Hematopoietic multipotent progenitor cell (in vitro differentiated cells): ENCODE measurements at regions not wholly inside any gene's neighbourhood (a gene's known extent, or its start where the extent isn't known, plus 50 kb on each side); places are given as distances from the start of the nearest gene placed in this dataset.
"Not testable (repeated sequence)": the region's sequence is repeated elsewhere in the genome, so short reads cannot be mapped to it uniquely, and the experiment has no call there.

Experiments
- DNase-seq, 3 donors: peaks; one replicate each; pipeline ENCODE4 v3.0.0-alpha.2; 2011 to 2015; ENCODE audit warnings: low read depth in 2 of 3, low spot score in 2 of 3

DNA sequence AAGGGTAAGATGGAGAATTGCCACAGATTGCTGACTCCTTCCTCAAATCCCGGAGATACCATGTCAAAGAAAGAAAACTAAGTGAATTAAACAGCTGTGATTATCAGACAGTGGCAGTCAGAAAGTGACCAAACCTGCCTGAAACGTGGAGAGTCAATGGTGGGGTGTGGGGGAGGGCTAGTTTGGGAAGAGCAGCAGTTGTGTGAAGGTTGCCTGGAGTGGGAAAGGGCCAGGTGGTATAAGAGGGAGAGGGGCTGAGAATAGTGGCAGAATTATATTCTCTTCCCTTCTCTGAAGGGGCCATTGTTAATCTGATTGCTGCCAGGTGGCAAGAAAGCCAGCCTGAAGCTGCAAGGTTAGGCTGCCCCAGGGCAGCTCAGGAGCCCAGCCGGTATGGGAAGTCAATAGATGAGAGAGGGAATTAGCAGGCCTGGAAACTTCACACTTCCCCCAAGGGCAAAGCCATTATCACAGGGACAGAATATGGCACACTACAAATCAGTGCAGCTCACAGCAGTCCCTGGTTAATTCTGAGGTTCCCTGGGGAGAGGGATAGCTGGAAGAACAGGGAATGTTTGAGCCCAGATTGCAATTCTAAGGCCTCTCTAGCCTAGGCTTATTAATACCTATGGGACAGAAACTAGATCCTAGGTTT, 83.9 kb upstream of the ITGB1 start:
- DNase-seq: no peak

DNA sequence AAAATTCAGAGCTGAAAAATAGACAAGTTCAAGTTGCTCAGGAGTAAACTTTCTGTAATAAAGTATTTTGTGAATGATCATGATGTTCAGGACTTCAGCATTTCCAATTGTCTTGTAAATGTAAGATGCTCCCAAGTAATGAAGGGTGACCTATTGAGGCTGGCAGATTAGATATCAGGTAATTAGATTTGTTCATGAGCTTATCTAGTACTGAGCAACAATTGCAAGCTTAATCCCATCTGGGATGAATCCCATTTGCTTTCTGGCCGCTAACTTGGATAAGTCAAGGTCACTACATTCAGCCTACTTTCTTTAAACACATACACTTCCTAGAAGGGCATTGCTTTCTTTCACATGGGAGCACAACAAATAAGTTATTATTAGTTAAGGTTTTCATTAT, 82.4 kb upstream of the ITGB1 start:
- DNase-seq: no peak

DNA sequence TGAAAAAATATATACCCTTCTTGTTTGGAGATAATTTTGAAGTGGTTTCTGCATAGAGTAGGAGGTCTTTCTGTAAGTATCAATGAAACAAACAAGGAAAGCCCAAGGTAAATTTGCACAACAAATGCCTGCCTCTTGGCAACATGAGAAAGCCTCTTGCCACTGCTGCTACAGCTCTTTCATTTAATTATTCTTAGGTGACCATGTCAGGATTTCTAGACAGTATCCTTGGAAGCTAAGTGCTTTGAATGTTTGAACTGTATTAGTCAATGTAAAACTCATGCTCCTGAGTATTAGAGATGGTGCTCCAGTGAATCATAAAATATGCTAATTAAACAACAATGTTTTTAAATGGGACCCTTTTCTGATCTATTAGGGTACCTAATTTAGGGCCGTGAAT, 81.2 kb upstream of the ITGB1 start:
- DNase-seq: no peak

- DNase-seq: no peak
Observed at GRCh38 chr10:33038672-33039071, 80.6 kb upstream of the ITGB1 start.

GRCh38 chr10:33037726-33038125, 79.7 kb upstream of the ITGB1 start:
- no peak for DNase-seq

GRCh38 chr10:33036670-33037069, 78.6 kb upstream of the ITGB1 start:
- no peak for DNase-seq

DNA sequence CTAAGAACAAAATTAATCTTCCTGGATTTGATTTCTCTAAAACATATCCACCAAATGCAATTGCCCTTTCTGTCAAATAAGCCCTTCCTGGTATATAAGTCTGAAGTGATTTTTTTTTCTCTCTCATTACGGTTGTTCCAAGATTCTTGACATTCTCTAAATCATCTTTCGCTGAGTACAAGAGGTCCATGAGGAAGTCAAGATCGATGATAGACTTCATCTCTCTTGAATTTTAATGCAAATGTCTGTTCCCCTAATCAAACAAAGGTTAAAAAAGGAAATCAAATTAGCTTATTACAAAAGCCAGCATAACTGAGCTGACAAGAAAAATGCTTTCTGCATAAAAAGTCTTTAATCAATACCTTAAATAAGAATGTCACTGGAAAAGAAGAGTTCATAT, 77.4 kb upstream of the ITGB1 start:
- DNase-seq: no peak

GRCh38 chr10:33034931-33035330, 76.9 kb upstream of the ITGB1 start:
- no peak for DNase-seq

DNA sequence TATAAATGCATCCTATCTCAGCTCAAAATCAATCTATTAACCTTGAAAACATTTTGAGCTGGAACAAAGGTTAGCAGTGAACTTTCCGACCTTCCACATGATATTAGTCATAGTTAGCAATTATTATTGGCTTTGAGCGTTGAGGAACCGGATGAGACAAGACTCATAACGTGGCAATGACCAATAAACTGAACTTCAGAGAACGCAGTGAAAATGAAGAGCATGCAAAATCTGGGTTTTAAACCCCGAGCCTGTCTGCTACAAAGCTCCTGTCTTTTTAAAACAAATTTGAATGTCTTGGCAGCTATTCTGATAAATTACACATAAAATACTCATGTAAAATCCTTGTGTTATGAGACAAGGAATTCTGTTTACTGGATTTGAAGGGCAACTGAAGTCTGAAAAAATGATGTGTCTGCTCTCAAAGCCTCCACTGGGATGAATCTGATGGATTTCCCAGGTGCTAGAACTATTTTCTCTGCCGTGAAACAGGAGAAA, 74.7 kb upstream of the ITGB1 start:
- no peak for DNase-seq

GRCh38 chr10:33031815-33032653, 74.0 kb upstream of the ITGB1 start:
- no peak for DNase-seq

GRCh38 chr10:33031171-33031570, 73.1 kb upstream of the ITGB1 start:
- no peak for DNase-seq

DNA sequence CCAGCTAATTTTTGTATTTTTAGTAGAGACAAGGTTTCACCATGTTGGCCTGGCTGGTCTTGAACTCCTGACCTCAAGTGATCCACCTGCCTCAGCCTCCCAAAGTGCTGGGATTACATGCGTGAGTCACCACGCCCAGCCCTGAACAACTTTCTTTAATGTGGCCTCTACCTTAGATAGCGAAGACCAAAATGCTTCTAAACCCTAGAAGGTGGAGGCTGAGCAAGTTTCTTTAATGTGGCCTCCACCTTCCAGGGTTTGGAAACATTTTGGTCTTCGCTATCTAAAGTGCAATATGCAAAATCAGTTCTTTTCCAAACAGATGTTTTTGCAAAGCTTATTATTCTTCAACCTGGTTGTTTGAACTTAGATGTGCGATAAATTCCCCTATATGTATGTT, 70.5 kb upstream of the ITGB1 start:
- not testable (repeated sequence) for DNase-seq

GRCh38 chr10:33027088-33027487, 69.1 kb upstream of the ITGB1 start:
- no peak for DNase-seq

DNA sequence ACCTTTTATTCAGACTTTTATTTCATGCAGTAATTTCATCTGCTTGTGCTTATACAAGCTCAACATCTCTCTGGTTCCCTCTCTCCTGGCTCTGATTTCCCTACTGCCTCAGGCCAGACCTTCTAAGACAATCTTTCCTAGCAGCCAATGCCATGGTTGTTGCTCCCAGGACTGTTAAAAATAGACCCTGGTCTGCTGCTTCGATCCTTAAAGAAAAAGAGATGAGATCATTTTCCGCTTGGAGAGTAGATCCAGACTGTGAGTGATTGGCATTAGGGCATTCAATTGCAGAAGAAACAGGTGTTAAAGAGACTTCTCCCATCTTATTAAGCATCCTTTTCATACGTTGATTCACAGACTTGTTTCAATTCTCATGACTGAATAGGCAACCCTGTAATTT, 68.4 kb upstream of the ITGB1 start:
- DNase-seq: no peak

DNA sequence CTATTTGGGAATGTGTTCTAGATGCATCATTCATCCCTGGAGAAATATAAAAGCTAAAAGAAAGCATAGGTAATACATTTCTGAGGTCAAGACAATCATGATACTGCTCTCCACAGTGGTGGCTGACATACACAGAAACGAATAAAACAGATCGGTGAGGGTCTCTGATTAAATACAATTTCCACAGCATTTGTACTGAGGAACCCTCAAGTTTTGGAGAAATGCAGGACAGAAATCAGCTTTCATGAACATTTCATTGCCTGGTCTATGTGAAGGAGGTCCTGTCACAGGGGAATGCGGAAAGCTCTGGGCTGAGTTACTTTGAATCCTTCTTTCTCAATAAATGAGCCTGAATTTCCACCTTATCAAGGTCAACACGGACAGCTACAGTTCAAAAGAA, 67.9 kb upstream of the ITGB1 start:
- no peak for DNase-seq

- DNase-seq: no peak
Observed at GRCh38 chr10:33025039-33025438, 67.0 kb upstream of the ITGB1 start.

DNA sequence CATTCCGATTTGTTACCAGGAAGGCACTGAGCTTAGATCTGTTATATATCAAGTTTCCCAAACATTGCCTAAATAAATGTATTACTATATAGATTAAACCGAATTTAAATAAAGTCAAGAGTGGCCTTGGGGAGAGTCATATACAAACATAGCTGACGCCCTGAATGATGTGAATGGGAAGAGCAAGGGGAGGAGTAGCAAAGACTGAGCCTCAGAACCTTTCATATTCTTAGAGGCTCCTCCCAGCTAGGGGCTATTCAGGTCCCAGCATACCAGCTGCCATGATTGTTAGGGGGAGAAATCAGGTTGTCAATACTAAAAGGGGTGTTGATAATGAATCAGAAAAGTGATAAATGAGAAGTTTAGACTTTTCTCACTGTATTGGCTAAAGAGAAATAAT, 64.7 kb upstream of the ITGB1 start:
- DNase-seq: no peak

DNA sequence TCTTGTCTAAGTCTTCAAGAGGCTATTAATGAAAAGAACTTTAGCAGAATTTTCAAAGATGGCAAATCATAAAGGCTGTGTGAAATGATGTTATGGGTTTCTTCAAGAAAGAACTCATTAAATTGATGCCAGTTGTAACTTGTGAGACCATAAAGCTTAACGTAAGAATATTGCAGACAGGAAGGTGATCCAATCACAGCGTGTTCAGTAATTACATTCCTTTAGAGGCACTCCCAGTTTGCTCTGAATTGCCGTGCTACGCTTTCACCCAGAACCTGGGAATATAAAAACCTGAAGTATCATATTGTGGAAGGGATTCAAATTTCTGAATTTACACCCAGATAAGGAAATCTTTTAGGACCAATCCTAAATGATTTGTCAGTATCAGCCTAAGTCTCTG, 64.1 kb upstream of the ITGB1 start:
- DNase-seq: no peak

GRCh38 chr10:33016988-33017387, 59.0 kb upstream of the ITGB1 start:
- DNase-seq: no peak

DNA sequence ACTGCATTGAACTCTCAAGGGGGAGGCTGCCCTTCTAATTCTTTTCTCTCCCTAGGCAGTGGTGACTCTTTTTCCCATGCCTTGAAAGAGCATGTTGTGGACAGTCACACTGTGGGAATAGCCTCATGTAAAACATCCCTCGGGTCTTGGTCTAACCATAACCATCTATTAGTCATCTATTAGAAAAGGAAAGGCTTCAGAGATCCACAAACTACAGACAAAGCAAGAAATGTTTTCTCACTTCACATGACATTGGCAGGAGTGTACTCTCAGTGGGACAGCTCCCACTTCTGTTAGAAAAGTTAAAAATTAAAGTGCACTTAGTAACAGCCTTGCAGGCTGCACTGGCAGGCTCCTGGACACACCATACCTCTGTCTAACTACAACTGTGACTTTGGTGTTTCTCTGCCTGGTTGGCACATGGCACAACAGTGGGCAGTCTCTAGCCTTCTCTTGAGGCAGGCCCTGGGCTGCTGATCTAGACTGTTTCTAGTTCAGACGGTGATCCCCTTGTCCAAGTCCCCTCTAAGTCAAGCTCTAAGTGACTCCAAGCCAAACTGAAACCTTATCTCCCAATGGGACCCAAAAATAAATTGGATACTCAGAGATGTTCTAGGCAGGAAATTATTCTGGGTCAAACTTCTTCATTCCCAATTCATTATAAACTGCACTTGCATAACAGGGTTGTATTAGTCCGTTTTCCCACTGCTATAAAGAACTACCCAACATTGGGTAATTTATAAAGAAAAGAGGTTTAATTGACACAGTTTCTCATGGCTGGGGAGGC, 57.9 kb upstream of the ITGB1 start:
- DNase-seq: no peak

- DNase-seq: not testable (repeated sequence)
Observed at GRCh38 chr10:33013331-33013730, 55.3 kb upstream of the ITGB1 start.
